GM19328 (cell line): ENCODE measurements at regions not wholly inside any gene's neighbourhood (a gene's known extent, or its start where the extent isn't known, plus 50 kb on each side); places are given as distances from the start of the nearest gene placed in this dataset.
"Not testable (repeated sequence)": the region's sequence is repeated elsewhere in the genome, so short reads cannot be mapped to it uniquely, and the experiment has no call there.

Experiments used
- ATAC-seq: cut with Tn5 transposase; IDR thresholded peaks from one replicate; pipeline ENCODE4 v1.9.1; 2021; ENCODE audit warnings: mild to moderate bottlenecking, moderate library complexity; ENCODE audit not compliant: unreplicated experiment

- ATAC-seq, result no peak
These were observed 347.3 kb downstream of the NPIPA8 start for GRCh38 chr16:17989255-17989654.

GRCh38 chr16:17988839-17989238 lies 347.7 kb downstream of the NPIPA8 start:
- no peak for ATAC-seq

- ATAC-seq, result no peak
These were observed 349.5 kb downstream of the NPIPA8 start for GRCh38 chr16:17986991-17987390.

GRCh38 chr16:17984810-17985209 lies 351.7 kb downstream of the NPIPA8 start:
- no peak for ATAC-seq

GRCh38 chr16:17983847-17984639 lies 352.5 kb downstream of the NPIPA8 start:
- no peak for ATAC-seq

- ATAC-seq, result no peak
These were observed 353.4 kb downstream of the NPIPA8 start for GRCh38 chr16:17983114-17983513.

- ATAC-seq, result no peak
These were observed 359.3 kb downstream of the NPIPA8 start for GRCh38 chr16:17977260-17977659.

GRCh38 chr16:17972460-17972943 lies 364.0 kb downstream of the NPIPA8 start:
- no peak for ATAC-seq

- no peak for ATAC-seq
These were observed 365.7 kb downstream of the NPIPA8 start for GRCh38 chr16:17970816-17971331.

- no peak for ATAC-seq
These were observed 366.3 kb downstream of the NPIPA8 start for GRCh38 chr16:17970157-17970765.

GRCh38 chr16:17965133-17965900 lies 371.2 kb downstream of the NPIPA8 start:
- no peak for ATAC-seq

- ATAC-seq, result no peak
These were observed 372.3 kb downstream of the NPIPA8 start for GRCh38 chr16:17964196-17964595.

GRCh38 chr16:17963185-17963836 lies 373.2 kb downstream of the NPIPA8 start:
- no peak for ATAC-seq

GRCh38 chr16:17962726-17963125 lies 373.8 kb downstream of the NPIPA8 start:
- ATAC-seq, result no peak

GRCh38 chr16:17961822-17962221 lies 374.7 kb downstream of the NPIPA8 start:
- not testable (repeated sequence) for ATAC-seq

- ATAC-seq, result no peak
These were observed 385.2 kb downstream of the NPIPA8 start for GRCh38 chr16:17951378-17951777.

GRCh38 chr16:17949982-17950250 lies 386.6 kb downstream of the NPIPA8 start:
- ATAC-seq, result no peak

- ATAC-seq, result no peak
These were observed 387.2 kb downstream of the NPIPA8 start for GRCh38 chr16:17949141-17949981.

GRCh38 chr16:17947637-17948036 lies 388.9 kb downstream of the NPIPA8 start:
- ATAC-seq, result no peak

- ATAC-seq, result no peak
These were observed 389.4 kb downstream of the NPIPA8 start for GRCh38 chr16:17947165-17947564.
